Neural progenitor cell (in vitro differentiated cells): ENCODE measurements at regions not wholly inside any gene's neighbourhood (a gene's known extent, or its start where the extent isn't known, plus 50 kb on each side); places are given as distances from the start of the nearest gene placed in this dataset.

Experiments used
- CTCF ChIP-seq: fragments of 200-600 bp; sonication (generic); IDR thresholded peaks from 2 replicates; pipeline ENCODE4 v1.5.1; 2017; ENCODE audit warnings: antibody characterized with exemption, mild to moderate bottlenecking
- EZH2 ChIP-seq: fragments of 200-600 bp; sonication (generic); IDR thresholded peaks from 2 replicates; pipeline ENCODE4 v1.6.1; 2017; ENCODE audit warnings: antibody characterized with exemption, mild to moderate bottlenecking, moderate library complexity
- EZH2phosphoT487 ChIP-seq: fragments of 200-600 bp; sonication (generic); IDR thresholded peaks from 2 replicates; pipeline ENCODE4 v1.6.1; 2017; ENCODE audit warnings: antibody characterized with exemption

DNA sequence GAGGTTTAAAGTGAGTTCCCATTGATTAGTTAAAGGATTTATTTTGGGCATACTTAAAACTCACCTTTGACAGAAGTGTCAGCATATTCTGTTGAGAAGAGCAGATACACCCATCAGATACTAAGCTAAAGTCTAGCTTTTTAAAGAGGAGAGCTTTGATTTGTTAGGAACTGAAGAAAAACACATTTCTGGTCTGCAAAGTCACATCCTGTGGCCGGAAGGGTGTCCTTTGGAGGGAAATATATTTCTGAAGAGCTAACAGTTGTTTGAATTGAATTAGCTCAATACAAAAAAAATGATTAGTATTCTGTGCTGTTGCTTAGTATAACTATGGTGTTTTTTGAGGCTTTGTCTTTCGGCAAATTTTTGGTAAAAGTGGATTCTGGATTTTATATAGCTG lies 302.7 kb downstream of the RFPL4B start:
- TF ChIP-seq CTCF (no peak), EZH2 (no peak), EZH2phosphoT487 (no peak)
